ENCODE measurements at regions not wholly inside any gene's neighbourhood (a gene's known extent, or its start where the extent isn't known, plus 50 kb on each side); places are given as distances from the start of the nearest gene placed in this dataset.
"Not testable (repeated sequence)": the region's sequence is repeated elsewhere in the genome, so short reads cannot be mapped to it uniquely, and the experiment has no call there.

- DNase-seq: no peak
These were observed 662.6 kb downstream of the RFPL4B start for GRCh38 chr6:113009682-113010081.

GRCh38 chr6:113010196-113010989 lies 663.3 kb downstream of the RFPL4B start:
- no peak for DNase-seq

- DNase-seq: no peak
These were observed 664.3 kb downstream of the RFPL4B start for GRCh38 chr6:113011389-113011788.

- DNase-seq: no peak
These were observed 664.7 kb downstream of the RFPL4B start for GRCh38 chr6:113011801-113012200.

- no peak for DNase-seq
These were observed 668.1 kb downstream of the RFPL4B start for GRCh38 chr6:113015249-113015648.

GRCh38 chr6:113017353-113017752 lies 670.2 kb downstream of the RFPL4B start:
- DNase-seq: no peak

GRCh38 chr6:113018351-113019151 lies 671.4 kb downstream of the RFPL4B start:
- DNase-seq: no peak

GRCh38 chr6:113019176-113019575 lies 672.0 kb downstream of the RFPL4B start:
- no peak for DNase-seq

GRCh38 chr6:113027780-113028179 lies 680.6 kb downstream of the RFPL4B start:
- DNase-seq: no peak

- DNase-seq: not testable (repeated sequence)
These were observed 682.0 kb downstream of the RFPL4B start for GRCh38 chr6:113029161-113029560.

- no peak for DNase-seq
These were observed 684.6 kb downstream of the RFPL4B start for GRCh38 chr6:113031591-113032238.

GRCh38 chr6:113039005-113039404 lies 691.9 kb downstream of the RFPL4B start:
- no peak for DNase-seq

GRCh38 chr6:113047148-113047547 lies 700.0 kb downstream of the RFPL4B start:
- no peak for DNase-seq

- DNase-seq: no peak
These were observed 700.8 kb downstream of the RFPL4B start for GRCh38 chr6:113047932-113048331.

GRCh38 chr6:113048741-113049140 lies 701.6 kb downstream of the RFPL4B start:
- DNase-seq: no peak

GRCh38 chr6:113049190-113049589 lies 702.1 kb downstream of the RFPL4B start:
- no peak for DNase-seq

- DNase-seq: no peak
These were observed 703.1 kb downstream of the RFPL4B start for GRCh38 chr6:113050010-113050858.

- no peak for DNase-seq
These were observed 703.8 kb downstream of the RFPL4B start for GRCh38 chr6:113050979-113051378.

GRCh38 chr6:113052506-113052905 lies 705.4 kb downstream of the RFPL4B start:
- DNase-seq: no peak

- no peak for DNase-seq
These were observed 707.9 kb downstream of the RFPL4B start for GRCh38 chr6:113055061-113055460.

GRCh38 chr6:113055998-113056397 lies 708.9 kb downstream of the RFPL4B start:
- DNase-seq: no peak

- DNase-seq: no peak
These were observed 710.5 kb downstream of the RFPL4B start for GRCh38 chr6:113057567-113058053.
